ENCODE measurements at regions not wholly inside any gene's neighbourhood (a gene's known extent, or its start where the extent isn't known, plus 50 kb on each side); places are given as distances from the start of the nearest gene placed in this dataset.

DNA sequence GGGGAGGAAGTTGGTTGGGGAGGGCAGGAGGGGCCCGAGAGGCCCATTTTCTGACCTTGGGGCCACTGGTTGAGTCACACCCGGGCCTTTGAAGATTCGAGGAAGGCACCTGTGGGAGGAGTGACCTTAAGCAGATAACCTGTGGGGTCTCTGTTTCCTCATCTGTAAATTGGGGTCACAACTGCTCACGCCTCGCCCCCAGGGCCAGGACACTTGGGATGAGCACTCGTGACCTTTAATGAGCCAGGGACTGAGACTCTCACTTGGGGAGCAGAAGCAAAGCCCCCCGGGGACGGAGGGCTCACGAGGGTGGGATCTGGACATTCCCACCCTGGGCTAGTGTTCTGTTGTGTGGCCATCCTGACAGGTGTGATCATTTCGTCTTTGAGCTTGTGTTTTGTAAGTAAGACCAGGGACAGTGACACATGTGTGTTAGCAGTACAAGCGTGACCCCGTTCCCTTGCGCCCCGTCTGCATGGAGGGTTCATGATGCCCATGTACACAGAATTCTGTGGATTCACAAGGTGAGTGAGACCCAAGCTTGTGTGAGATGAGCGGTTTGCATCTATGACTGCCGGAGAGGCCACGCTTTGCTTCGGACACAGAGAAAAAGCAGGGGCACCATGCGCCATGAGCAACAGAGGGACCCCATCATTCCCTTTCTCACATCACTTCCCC is 79.3 kb upstream of the PMEPA1 start:
- TF ChIP-seq POLR2A (IDR thresholded peaks at IDR 0.05; ENCODE audit: extremely low read depth, insufficient read length) (no peak), MYC (IDR thresholded peaks at IDR 0.05; ENCODE audit: low read depth, low read length) (no peak)
- TF ChIP-seq, protein P1, sequence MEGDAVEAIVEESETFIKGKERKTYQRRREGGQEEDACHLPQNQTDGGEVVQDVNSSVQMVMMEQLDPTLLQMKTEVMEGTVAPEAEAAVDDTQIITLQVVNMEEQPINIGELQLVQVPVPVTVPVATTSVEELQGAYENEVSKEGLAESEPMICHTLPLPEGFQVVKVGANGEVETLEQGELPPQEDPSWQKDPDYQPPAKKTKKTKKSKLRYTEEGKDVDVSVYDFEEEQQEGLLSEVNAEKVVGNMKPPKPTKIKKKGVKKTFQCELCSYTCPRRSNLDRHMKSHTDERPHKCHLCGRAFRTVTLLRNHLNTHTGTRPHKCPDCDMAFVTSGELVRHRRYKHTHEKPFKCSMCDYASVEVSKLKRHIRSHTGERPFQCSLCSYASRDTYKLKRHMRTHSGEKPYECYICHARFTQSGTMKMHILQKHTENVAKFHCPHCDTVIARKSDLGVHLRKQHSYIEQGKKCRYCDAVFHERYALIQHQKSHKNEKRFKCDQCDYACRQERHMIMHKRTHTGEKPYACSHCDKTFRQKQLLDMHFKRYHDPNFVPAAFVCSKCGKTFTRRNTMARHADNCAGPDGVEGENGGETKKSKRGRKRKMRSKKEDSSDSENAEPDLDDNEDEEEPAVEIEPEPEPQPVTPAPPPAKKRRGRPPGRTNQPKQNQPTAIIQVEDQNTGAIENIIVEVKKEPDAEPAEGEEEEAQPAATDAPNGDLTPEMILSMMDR (IDR thresholded peaks at IDR 0.05; ENCODE audit: low read depth, low read length) = no peak
- TF ChIP-seq, protein P2, sequence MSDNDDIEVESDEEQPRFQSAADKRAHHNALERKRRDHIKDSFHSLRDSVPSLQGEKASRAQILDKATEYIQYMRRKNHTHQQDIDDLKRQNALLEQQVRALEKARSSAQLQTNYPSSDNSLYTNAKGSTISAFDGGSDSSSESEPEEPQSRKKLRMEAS (IDR thresholded peaks at IDR 0.05; ENCODE audit: low read depth, low read length) = no peak
- no peak for DNase-seq (ENCODE audit: low read depth)
- no peak overlapping the region for H3K4me3 ChIP-seq (ENCODE audit: low read depth, low read length)

DNA sequence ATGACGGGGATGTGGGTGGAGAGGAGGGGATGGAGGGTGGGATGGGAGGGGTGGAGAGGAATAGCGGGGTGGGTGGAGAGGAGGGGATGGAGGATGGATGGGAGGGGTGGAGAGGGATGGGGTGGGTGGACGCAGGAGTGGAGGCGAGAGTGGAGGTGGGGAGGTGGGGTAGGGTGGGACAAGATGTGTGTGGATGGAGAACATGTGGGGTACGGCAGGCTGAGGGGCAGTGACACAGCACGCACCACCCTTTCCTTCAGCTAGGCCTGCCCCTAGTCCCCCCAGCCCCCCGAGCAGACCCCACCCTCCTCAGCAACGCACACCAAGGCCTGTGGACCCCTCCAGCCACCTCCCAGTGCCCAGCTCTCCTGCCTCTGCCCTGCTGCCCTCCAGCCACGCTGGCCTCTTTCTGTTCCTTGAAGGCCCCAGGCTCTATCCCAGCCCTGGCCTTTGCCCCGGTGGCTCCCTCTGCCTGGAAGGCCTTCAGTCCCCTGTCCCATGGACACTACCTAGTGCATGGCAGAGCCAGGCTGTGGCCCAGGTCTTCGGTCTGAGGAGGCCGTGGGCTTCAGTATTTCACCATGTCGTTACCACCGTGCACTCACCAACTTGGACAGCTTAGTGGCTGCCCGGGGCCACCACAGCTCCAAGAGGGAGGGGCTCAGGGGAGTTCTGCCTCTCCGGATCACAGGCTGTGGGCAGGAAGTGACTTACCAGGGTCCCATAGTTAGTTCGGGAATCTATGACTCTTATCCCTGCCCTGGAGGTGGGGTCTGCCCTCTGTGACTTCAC is 78.4 kb upstream of the PMEPA1 start:
- TF ChIP-seq, protein P1 (IDR thresholded peaks at IDR 0.05; ENCODE audit: low read depth, low read length) = no peak
- TF ChIP-seq MYC (IDR thresholded peaks at IDR 0.05; ENCODE audit: low read depth, low read length) = no peak
- TF ChIP-seq, protein P2 (IDR thresholded peaks at IDR 0.05; ENCODE audit: low read depth, low read length) = no peak
- no peak for TF ChIP-seq POLR2A (IDR thresholded peaks at IDR 0.05; ENCODE audit: extremely low read depth, insufficient read length)
- H3K4me3 ChIP-seq (ENCODE audit: low read depth, low read length) = no peak overlapping the region
- no peak for DNase-seq (ENCODE audit: low read depth)

DNA sequence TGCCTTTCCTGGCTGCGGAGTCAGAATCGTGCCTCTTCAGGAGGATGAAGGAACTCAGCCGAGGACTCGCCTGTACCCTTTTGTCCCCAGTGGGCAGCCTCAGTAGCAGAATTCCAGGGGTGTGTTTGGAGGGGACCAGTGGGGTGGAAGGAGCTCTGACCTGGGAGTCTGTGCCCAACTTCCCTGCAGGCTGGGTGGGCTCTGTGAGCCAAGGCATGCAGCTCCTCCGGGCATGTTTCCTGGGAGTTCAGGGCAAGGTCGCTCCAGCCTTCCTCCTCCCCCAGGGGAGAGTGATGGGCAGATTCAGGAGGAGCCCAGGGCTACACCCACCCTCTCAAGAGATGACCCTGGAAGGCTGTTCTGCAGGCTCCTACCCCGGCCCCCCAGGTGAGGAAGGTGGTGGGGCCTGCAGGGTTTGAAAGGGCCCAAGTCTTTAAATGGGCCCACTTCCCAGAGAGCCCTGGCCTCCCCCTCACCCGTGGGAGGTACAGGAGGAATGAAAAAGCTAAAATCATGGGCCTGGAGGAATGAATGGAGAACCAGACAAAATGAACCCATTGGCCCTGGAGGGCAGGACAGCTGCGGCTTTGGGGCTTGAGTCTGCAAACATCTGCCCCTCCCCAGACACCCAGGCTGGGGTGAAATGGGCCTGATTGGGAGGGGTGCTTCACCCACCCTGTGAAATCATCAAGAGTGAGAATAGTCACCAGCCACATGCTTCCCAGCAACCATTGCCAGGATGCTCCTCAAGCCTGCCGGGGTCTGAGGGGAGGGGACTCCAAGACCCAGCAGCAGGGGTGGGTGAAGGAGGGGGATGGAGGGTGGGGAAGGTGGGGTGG is 77.6 kb upstream of the PMEPA1 start:
- TF ChIP-seq POLR2A (IDR thresholded peaks at IDR 0.05; ENCODE audit: extremely low read depth, insufficient read length) (no peak), MYC (IDR thresholded peaks at IDR 0.05; ENCODE audit: low read depth, low read length) (no peak)
- TF ChIP-seq, protein P1 (IDR thresholded peaks at IDR 0.05; ENCODE audit: low read depth, low read length) = no peak
- TF ChIP-seq, protein P2 (IDR thresholded peaks at IDR 0.05; ENCODE audit: low read depth, low read length) = no peak
- no peak for DNase-seq (ENCODE audit: low read depth)
- H3K4me3 ChIP-seq (ENCODE audit: low read depth, low read length) = no peak overlapping the region

DNA sequence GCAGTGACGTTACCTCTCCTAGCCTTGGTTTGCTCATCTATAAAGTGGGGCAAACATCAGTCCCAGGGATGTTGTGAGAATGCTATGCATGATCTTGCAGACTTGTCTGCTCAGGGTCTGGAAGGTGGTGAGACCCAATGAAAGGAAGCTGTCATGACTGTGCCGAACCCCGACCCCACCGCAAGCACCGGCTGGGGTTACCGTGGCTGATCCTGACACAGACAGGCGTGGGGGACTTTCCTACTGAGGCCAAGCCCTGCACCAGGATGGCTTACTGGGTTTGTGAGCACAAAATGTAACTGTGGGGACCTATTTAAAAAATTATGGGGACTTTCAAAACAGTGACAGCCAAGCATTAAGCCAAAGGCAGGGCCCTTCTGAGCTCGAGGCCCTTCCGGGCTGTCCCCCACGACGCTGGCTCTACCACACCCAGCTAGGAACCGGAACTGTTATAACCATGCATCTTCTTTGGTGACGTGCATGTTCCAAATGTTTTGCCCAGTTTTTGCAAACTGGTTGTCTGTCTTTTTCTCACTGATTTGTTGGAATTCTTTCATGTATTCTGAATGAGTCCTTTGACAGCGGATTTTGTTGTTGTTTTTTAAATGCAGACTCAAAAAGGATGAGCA is 76.6 kb upstream of the PMEPA1 start:
- no peak for DNase-seq (ENCODE audit: low read depth)
- TF ChIP-seq, protein P2 (IDR thresholded peaks at IDR 0.05; ENCODE audit: low read depth, low read length) = no peak
- TF ChIP-seq POLR2A (IDR thresholded peaks at IDR 0.05; ENCODE audit: extremely low read depth, insufficient read length) = no peak
- no peak for TF ChIP-seq MYC (IDR thresholded peaks at IDR 0.05; ENCODE audit: low read depth, low read length)
- TF ChIP-seq, protein P1 (IDR thresholded peaks at IDR 0.05; ENCODE audit: low read depth, low read length) = no peak
- no peak overlapping the region for H3K4me3 ChIP-seq (ENCODE audit: low read depth, low read length)

DNA sequence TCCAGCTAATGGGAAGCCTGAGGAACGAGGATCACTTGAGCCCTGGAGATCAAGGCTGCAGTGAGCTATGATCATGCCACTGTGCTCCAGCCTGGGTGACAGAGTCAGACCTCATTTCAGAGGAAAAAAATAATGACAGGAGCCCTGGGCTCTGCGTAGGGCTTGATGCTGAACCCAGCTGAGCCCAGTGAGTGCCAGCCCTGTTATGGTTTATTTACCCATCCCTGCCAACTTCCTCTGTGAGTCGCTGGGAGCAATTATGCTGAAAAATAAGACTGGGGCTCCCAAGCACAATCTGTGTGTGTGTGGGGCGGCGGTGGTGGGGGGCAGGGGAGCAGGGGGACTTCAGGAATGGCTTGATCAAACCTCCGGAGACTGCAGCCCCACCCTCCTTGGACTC is 75.9 kb upstream of the PMEPA1 start:
- DNase-seq (ENCODE audit: low read depth) = no peak
- no peak overlapping the region for H3K4me3 ChIP-seq (ENCODE audit: low read depth, low read length)
- TF ChIP-seq, protein P1 (IDR thresholded peaks at IDR 0.05; ENCODE audit: low read depth, low read length) = no peak
- TF ChIP-seq, protein P2 (IDR thresholded peaks at IDR 0.05; ENCODE audit: low read depth, low read length) = no peak
- TF ChIP-seq POLR2A (IDR thresholded peaks at IDR 0.05; ENCODE audit: extremely low read depth, insufficient read length) (no peak), MYC (IDR thresholded peaks at IDR 0.05; ENCODE audit: low read depth, low read length) (no peak)

Data from NB4 (cell line).